GM19328 (cell line): ENCODE measurements at regions not wholly inside any gene's neighbourhood (a gene's known extent, or its start where the extent isn't known, plus 50 kb on each side); places are given as distances from the start of the nearest gene placed in this dataset.
"Not testable (repeated sequence)": the region's sequence is repeated elsewhere in the genome, so short reads cannot be mapped to it uniquely, and the experiment has no call there.

ENCODE experiments used
- ATAC-seq: cut with Tn5 transposase; IDR thresholded peaks from one replicate; pipeline ENCODE4 v1.9.1; 2021; ENCODE audit warnings: mild to moderate bottlenecking, moderate library complexity; ENCODE audit not compliant: unreplicated experiment

DNA sequence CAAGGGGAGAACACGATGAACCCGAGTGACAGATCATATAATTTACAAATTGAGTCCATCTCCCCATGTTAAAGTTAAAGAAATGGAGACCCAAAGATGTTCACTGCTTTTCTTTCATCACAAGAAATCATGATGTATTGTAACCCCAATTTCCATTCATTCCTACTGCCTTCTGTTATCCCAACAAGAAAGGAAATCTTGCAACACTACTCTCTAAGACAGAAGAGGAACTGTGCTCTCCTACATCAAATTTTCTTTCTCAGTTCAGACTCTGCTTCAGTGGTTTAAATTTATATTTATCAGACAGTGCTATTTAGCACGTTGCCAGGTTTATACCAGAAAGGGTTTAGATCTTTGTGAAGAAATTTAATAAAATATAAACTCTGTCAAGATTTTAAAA lies 83.8 kb upstream of the RASA1 start:
- no peak for ATAC-seq

DNA sequence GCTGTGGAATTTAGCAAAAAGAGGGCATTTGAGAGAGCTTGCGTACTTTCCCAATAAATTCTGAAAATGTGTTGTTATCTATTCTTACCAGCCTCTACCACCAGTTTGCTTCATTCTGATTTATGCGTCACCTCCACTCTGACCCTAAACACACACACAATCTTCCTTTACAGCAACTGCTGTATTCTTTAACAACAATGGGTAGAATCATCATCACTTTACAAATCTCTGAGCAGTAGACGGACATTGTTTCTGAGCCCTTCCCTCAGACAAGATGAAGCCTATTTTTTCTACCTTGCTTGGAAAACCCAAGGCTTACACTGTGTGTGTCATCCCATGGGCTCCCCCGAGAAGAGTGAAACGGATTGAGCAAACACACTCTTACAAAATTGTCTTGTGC lies 83.1 kb upstream of the RASA1 start:
- no peak for ATAC-seq

DNA sequence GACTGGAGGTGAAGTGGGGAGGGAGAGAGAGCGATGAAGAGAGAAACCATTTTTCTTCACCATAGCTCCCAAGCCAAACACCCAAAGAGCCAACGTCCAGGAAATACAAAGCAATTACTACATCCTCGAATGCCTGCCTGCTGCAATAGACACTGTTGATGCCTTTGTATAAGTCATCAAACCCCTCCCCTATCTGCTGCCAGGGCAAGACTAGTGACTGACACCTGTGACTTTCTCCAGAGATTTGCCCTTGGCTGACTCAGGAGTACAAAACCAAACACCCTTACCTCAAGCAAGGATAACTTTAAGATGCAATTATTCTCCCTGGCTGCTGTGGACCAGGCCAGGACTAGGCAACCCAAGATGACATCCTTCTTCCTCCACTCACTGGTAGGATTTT lies 81.8 kb upstream of the RASA1 start:
- ATAC-seq, result no peak

- no peak for ATAC-seq
These were observed 79.3 kb upstream of the RASA1 start for GRCh38 chr5:87188391-87188790.

GRCh38 chr5:87190041-87190440 lies 77.6 kb upstream of the RASA1 start:
- ATAC-seq, result no peak

DNA sequence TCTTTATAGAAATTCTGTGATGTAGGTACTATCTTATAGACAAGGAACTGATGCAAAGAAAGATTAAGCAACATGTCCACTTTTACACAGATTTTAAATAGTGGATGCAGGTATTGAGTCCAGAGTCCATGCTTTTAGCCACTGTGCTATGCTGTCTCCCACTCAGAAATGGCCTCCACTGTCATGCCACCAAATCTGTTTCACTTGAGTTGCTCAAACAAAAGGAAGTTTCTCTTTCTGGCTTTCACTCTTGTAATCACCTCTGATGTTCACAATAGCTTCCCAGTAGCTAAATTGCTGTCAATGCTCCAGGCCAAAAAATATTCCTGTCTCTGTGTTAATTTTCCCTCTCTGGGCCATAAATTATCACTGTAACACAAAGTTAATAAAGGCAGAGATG lies 77.0 kb upstream of the RASA1 start:
- ATAC-seq, result peak; percentile 56

GRCh38 chr5:87191645-87192044 lies 76.0 kb upstream of the RASA1 start:
- no peak for ATAC-seq

DNA sequence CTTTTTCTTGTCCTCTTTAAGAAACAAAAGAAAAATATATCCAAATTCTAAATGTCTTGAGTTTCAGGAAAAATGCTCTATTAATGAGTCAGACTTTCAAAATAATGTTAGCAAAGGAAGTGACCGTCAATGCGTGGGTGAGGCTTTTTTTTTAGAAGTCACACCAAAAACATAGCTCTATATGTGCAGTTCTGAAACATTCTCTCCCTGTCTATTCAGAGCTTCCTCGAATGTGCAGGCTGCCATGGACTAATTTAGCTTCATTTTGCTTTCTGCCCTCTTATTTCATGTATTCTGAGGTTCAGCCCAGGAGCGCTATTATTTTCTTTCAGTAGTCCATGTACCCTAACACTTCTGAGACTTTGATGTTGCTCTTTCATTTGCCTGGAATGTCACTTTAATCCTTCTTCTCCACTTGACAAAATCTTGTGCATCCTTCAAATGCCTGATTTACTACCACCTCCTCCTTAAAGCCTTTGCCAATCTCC lies 72.5 kb upstream of the RASA1 start:
- no peak for ATAC-seq

GRCh38 chr5:87195616-87196015 lies 72.1 kb upstream of the RASA1 start:
- no peak for ATAC-seq

GRCh38 chr5:87198010-87198409 lies 69.7 kb upstream of the RASA1 start:
- ATAC-seq, result no peak

GRCh38 chr5:87199246-87199645 lies 68.4 kb upstream of the RASA1 start:
- not testable (repeated sequence) for ATAC-seq

GRCh38 chr5:87199704-87200103 lies 68.0 kb upstream of the RASA1 start:
- ATAC-seq, result not testable (repeated sequence)

- ATAC-seq, result no peak
These were observed 57.6 kb upstream of the RASA1 start for GRCh38 chr5:87210076-87210475.

DNA sequence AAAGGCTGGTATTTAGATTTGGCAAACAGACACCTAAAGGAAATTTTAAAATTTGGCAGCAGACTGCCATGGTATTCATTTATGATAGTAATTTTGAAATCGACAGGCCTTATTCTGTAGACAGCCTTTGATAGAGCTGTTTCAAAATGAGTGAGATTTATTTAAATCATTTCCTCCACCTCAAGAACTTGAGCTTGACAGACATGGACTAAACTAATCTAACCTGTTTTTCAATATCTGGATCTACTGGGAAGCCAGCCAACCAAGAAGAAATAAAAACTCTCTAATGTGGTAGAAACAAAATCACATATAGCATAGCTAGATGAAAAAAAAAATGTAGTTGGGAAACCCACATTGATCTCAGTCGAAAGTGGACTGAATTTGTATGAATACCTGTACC lies 56.9 kb upstream of the RASA1 start:
- ATAC-seq, result no peak

DNA sequence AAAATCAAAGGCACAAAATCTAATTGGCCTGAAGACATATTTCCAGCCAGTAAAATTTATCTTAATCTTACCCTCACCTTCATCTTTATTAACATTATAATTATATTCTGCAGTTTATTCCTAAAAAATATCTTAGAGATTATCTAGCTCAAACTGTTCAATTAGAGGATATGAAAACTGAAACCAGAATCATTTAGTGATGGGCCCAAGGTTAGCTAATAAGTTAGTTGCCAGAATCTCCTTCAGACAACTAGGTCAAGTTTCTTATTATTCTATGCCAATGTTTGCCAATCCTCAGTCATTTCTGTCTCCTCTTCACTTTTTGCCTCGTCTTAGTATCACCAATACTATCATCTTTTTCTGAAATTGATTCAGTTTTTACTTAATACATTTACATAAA lies 56.0 kb upstream of the RASA1 start:
- ATAC-seq, result no peak

- ATAC-seq, result not testable (repeated sequence)
These were observed 55.5 kb upstream of the RASA1 start for GRCh38 chr5:87212183-87212582.

DNA sequence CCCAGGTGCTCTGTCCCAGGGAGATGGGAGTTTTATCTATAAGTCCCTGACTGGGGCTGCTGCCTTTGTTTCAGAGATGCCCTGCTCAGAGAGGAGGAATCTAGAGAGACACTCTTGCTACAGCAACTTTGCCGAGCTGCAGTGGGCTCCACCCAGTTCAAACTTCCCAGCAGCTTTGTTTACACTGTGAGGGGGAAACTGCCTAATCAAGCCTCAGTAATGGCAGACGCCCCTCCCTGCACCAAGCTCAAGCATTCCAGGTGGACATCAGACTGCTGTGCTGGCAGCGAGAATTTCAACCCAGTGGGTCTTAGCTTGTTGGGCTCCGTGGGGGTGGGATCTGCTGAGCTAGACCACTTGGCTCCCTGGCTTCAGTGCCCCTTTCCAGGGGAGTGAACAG lies 50.2 kb upstream of the RASA1 start:
- ATAC-seq, result not testable (repeated sequence)
